ENCODE measurements at regions not wholly inside any gene's neighbourhood (a gene's known extent, or its start where the extent isn't known, plus 50 kb on each side); places are given as distances from the start of the nearest gene placed in this dataset.

DNA sequence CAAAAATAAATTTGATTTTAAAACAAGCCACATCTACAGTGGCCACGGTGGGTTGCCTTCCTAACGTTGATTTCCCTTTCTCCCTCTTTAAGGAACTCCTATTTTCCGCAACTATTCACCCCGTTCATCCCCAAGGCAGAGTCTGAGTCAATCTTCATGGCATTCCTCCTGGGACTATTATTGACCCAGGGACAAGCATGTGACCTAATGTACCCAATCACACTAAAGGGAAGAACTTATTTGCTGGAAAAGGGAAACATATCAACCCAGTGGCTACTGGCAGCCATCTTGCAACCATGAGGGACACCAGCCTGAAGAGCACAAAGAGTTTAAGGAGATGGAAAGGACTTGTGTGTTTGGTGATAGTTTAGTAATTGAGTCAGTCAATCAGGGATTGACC is 55.4 kb upstream of the ARHGEF3 start:
- peaks cover 4% of the 10 kb centered on the region for H3K27me3 Mint-ChIP-seq (ENCODE audit: unreplicated experiment)
- H3K9me3 Mint-ChIP-seq (ENCODE audit: unreplicated experiment): no peaks in the 10 kb centered on the region
- no peak overlapping the region for H3K27ac Mint-ChIP-seq (ENCODE audit: unreplicated experiment)
- H3K4me1 Mint-ChIP-seq (ENCODE audit: low read depth, unreplicated experiment): peaks cover 4% of the 10 kb centered on the region
- H3K4me3 Mint-ChIP-seq (ENCODE audit: unreplicated experiment): no peak overlapping the region
- TF ChIP-seq, protein P1, sequence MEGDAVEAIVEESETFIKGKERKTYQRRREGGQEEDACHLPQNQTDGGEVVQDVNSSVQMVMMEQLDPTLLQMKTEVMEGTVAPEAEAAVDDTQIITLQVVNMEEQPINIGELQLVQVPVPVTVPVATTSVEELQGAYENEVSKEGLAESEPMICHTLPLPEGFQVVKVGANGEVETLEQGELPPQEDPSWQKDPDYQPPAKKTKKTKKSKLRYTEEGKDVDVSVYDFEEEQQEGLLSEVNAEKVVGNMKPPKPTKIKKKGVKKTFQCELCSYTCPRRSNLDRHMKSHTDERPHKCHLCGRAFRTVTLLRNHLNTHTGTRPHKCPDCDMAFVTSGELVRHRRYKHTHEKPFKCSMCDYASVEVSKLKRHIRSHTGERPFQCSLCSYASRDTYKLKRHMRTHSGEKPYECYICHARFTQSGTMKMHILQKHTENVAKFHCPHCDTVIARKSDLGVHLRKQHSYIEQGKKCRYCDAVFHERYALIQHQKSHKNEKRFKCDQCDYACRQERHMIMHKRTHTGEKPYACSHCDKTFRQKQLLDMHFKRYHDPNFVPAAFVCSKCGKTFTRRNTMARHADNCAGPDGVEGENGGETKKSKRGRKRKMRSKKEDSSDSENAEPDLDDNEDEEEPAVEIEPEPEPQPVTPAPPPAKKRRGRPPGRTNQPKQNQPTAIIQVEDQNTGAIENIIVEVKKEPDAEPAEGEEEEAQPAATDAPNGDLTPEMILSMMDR (IDR thresholded peaks at IDR 0.05; ENCODE audit: partially characterized antibody, unreplicated experiment): no peak
- no peak for DNase-seq
- H3K36me3 Mint-ChIP-seq (ENCODE audit: unreplicated experiment): no peaks in the 10 kb centered on the region

DNA sequence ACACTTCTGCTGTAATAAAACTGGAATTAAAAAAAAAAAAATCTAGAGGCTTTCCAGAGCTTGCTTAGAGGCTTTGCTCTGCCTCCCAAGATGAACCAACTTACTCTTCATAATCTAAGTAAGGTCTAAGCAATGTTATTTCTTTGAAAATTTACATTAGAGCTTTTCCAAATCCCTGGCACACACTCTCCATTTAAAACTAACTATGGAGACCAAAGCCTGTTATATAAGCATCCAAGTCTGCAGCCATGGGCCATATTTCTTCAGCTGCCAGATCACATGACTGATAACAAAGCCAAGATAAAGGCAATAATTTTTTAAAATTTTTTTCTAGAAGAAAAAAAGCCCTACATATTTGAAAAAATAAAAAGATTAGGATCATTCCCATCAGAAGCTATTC is 55.0 kb upstream of the ARHGEF3 start:
- no peaks in the 10 kb centered on the region for H3K36me3 Mint-ChIP-seq (ENCODE audit: unreplicated experiment)
- H3K4me1 Mint-ChIP-seq (ENCODE audit: low read depth, unreplicated experiment): peaks cover 4% of the 10 kb centered on the region
- TF ChIP-seq, protein P1 (IDR thresholded peaks at IDR 0.05; ENCODE audit: partially characterized antibody, unreplicated experiment): no peak
- H3K9me3 Mint-ChIP-seq (ENCODE audit: unreplicated experiment): no peaks in the 10 kb centered on the region
- no peak for DNase-seq
- no peak overlapping the region for H3K4me3 Mint-ChIP-seq (ENCODE audit: unreplicated experiment)
- H3K27ac Mint-ChIP-seq (ENCODE audit: unreplicated experiment): no peak overlapping the region
- H3K27me3 Mint-ChIP-seq (ENCODE audit: unreplicated experiment): peaks cover 5% of the 10 kb centered on the region

DNA sequence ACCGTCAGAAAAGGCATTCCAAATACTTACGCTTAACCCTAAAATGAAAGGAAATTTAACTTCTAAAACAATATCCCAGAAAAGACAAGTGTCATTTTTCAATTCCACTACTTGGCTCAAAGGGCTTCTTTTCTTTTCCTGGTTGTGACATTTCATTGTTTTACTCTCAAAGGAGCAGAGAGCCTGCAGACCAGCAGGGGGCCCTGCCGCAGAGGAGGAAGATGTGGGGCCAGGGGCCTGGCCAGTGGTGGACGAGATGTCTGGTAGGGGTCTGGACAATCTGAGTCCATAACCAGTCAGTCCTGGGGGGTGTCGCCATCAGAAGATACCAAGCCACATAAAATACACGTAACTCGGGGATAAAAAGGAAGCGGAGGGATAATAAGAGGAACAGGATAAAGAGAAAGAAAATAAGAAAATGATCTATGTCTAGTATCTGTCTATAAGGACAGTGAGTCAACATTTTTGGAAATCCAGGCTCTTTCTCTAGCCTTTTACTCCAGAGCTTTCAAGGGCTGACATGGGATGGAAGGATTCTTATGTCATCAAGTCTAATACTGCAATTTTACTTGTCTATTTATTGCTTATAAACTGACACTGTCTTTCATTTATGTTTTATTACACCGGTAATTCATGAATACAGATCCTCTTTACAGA is 54.2 kb upstream of the ARHGEF3 start:
- peak; percentile 49 for DNase-seq
- peaks cover 4% of the 10 kb centered on the region for H3K4me1 Mint-ChIP-seq (ENCODE audit: low read depth, unreplicated experiment)
- no peaks in the 10 kb centered on the region for H3K9me3 Mint-ChIP-seq (ENCODE audit: unreplicated experiment)
- H3K27ac Mint-ChIP-seq (ENCODE audit: unreplicated experiment): no peak overlapping the region
- no peaks in the 10 kb centered on the region for H3K36me3 Mint-ChIP-seq (ENCODE audit: unreplicated experiment)
- peaks cover 5% of the 10 kb centered on the region for H3K27me3 Mint-ChIP-seq (ENCODE audit: unreplicated experiment)
- TF ChIP-seq, protein P1 (IDR thresholded peaks at IDR 0.05; ENCODE audit: partially characterized antibody, unreplicated experiment): peak; percentile 55
- H3K4me3 Mint-ChIP-seq (ENCODE audit: unreplicated experiment): no peak overlapping the region

DNA sequence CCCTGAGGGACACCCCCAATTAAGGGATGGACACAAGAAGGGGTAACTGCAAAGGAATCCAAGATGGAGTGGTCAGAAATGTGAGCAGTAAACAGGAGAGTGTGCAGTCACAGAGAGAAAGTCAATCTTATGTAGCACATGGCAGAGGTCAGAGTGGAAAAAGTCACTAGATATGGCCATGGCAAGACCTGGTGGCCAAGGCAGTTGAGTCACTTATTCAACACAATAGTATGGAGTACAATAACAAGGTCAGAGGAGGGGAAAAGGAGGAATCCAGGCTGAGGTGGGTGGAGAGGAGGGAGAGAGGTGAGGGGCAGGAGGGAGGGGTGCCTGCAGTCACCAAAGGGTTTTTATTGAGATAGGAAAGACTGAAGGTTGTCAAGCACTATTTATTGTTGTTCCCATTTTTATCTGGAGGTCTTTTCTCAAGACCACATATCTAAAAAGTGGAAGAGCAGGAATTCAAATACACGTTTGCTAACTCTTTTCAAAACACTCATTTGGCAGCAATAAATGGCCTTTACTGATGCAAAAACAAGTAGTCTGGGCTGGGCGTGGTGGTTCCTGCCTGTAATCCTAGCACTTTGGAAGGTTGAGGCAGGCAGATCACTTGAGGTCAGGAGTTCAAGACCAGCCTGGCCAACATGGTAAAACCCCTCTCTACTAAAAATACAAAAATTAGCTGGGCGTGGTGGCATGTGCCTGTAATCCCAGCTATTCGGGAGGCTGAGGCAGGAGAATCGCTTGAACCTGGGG is 53.3 kb upstream of the ARHGEF3 start:
- Mint-ChIP-seq H3K27ac (ENCODE audit: unreplicated experiment) (no peak overlapping the region), H3K27me3 (ENCODE audit: unreplicated experiment) (peaks cover 5% of the 10 kb centered on the region), H3K9me3 (ENCODE audit: unreplicated experiment) (no peaks in the 10 kb centered on the region), H3K4me3 (ENCODE audit: unreplicated experiment) (no peak overlapping the region), H3K4me1 (ENCODE audit: low read depth, unreplicated experiment) (peaks cover 4% of the 10 kb centered on the region), H3K36me3 (ENCODE audit: unreplicated experiment) (no peaks in the 10 kb centered on the region)
- TF ChIP-seq, protein P1 (IDR thresholded peaks at IDR 0.05; ENCODE audit: partially characterized antibody, unreplicated experiment): no peak
- DNase-seq: no peak

Data from glutamatergic neuron (in vitro differentiated cells).